ENCODE measurements at regions not wholly inside any gene's neighbourhood (a gene's known extent, or its start where the extent isn't known, plus 50 kb on each side); places are given as distances from the start of the nearest gene placed in this dataset.

- intact Hi-C loops (cut with DNase I; ENCODE audit: low total_unique reads) = no loop called here
- peak in 1 of 2 donors; percentile 60 for DNase-seq
- Histone ChIP-seq H3K27me3 (no peaks in the 10 kb centered on the region), H3K4me1 (no peaks in the 10 kb centered on the region), H3K4me3 (no peak overlapping the region), H3K36me3 (no peaks in the 10 kb centered on the region), H3K9me3 (no peaks in the 10 kb centered on the region), H3K27ac (no peak overlapping the region)
- peak in 3 of 7 experiments; percentile 17 to 30 (median 23) for TF ChIP-seq CTCF (IDR thresholded peaks at IDR 0.05)
- TF ChIP-seq POLR2A (IDR thresholded peaks at IDR 0.05) = no peak
- TF ChIP-seq EP300 (IDR thresholded peaks at IDR 0.05) = no peak
- TF ChIP-seq POLR2AphosphoS5 (IDR thresholded peaks at IDR 0.05) = no peak
- WGBS, 5 donors = 56 to 66% (median 60%) methylated on average over 3 of the region's 3 CpGs
Observed at GRCh38 chr7:85829817-85830432, 643.1 kb upstream of the SEMA3D start.

- TF ChIP-seq CTCF (IDR thresholded peaks at IDR 0.05) (no peak), POLR2A (IDR thresholded peaks at IDR 0.05) (no peak), POLR2AphosphoS5 (IDR thresholded peaks at IDR 0.05) (no peak), EP300 (IDR thresholded peaks at IDR 0.05) (no peak)
- no peak for DNase-seq
- H3K4me1 ChIP-seq = no peaks in the 10 kb centered on the region
- no peaks in the 10 kb centered on the region for H3K9me3 ChIP-seq
- H3K27ac ChIP-seq = no peak overlapping the region
- intact Hi-C loops (cut with DNase I; ENCODE audit: low total_unique reads) = no loop called here
- no peaks in the 10 kb centered on the region for H3K27me3 ChIP-seq
- H3K36me3 ChIP-seq = no peaks in the 10 kb centered on the region
- 91 to 98% (median 96%) methylated on average over 1 of the region's 1 CpG for WGBS, 5 donors
- H3K4me3 ChIP-seq = no peak overlapping the region
Observed at GRCh38 chr7:85829176-85829575, 642.3 kb upstream of the SEMA3D start.

- no peaks in the 10 kb centered on the region for H3K27me3 ChIP-seq
- H3K36me3 ChIP-seq = no peaks in the 10 kb centered on the region
- intact Hi-C loops (cut with DNase I; ENCODE audit: low total_unique reads) = no loop called here
- 43 to 67% (median 62%) methylated on average over 2 of the region's 2 CpGs for WGBS, 5 donors
- no peak overlapping the region for H3K27ac ChIP-seq
- H3K4me3 ChIP-seq = no peak overlapping the region
- H3K4me1 ChIP-seq = no peaks in the 10 kb centered on the region
- H3K9me3 ChIP-seq = no peaks in the 10 kb centered on the region
- DNase-seq = peak in 1 of 2 donors; percentile 20
- TF ChIP-seq POLR2A (IDR thresholded peaks at IDR 0.05) (no peak), EP300 (IDR thresholded peaks at IDR 0.05) (no peak), CTCF (IDR thresholded peaks at IDR 0.05) (no peak), POLR2AphosphoS5 (IDR thresholded peaks at IDR 0.05) (no peak)
Observed at GRCh38 chr7:85828614-85829013, 641.8 kb upstream of the SEMA3D start.

GRCh38 chr7:85823396-85824080 is 636.7 kb upstream of the SEMA3D start:
- WGBS, 5 donors = 69 to 82% (median 73%) methylated on average over 8 of the region's 8 CpGs
- no peaks in the 10 kb centered on the region for H3K4me1 ChIP-seq
- peaks cover 0 to 14% (median 8%) of the 10 kb centered on the region in 4 donors for H3K9me3 ChIP-seq
- intact Hi-C loops (cut with DNase I; ENCODE audit: low total_unique reads) = no loop called here
- no peaks in the 10 kb centered on the region for H3K36me3 ChIP-seq
- TF ChIP-seq POLR2A (IDR thresholded peaks at IDR 0.05) = no peak
- TF ChIP-seq POLR2AphosphoS5 (IDR thresholded peaks at IDR 0.05) = no peak
- TF ChIP-seq CTCF (IDR thresholded peaks at IDR 0.05) = no peak
- no peak for TF ChIP-seq EP300 (IDR thresholded peaks at IDR 0.05)
- peak in 1 of 2 donors; percentile 12 for DNase-seq
- no peaks in the 10 kb centered on the region for H3K27me3 ChIP-seq
- no peak overlapping the region for H3K4me3 ChIP-seq
- no peak overlapping the region for H3K27ac ChIP-seq
